H1 (cell line): ENCODE measurements at regions not wholly inside any gene's neighbourhood (a gene's known extent, or its start where the extent isn't known, plus 50 kb on each side); places are given as distances from the start of the nearest gene placed in this dataset.

Source experiments
- CTCF ChIA-PET: fragments of 300-600 bp; sonication (Branson Sonifier 250); formaldehyde crosslinking; loops from one replicate; lab custom pipeline; 2021; ENCODE audit not compliant: partially characterized antibody; lab: Charles Lee
- POLR2A ChIA-PET: fragments of 300-600 bp; sonication (Branson Sonifier 250); formaldehyde crosslinking; loops from one replicate; lab custom pipeline; 2021; ENCODE audit warnings: inconsistent platforms; ENCODE audit not compliant: partially characterized antibody; lab: Charles Lee
- DNase-seq, 2 experiments: peaks; one replicate each; pipeline versions ENCODE4 v3.0.0 to v3.0.0-alpha.2; 2010 to 2022; ENCODE audit warnings: low spot score in 2 of 2, low read depth in 1 of 2, mixed read lengths in 1 of 2
- FAIRE-seq: peaks from 2 replicates; lab custom pipeline; 2011; peaks lifted over from hg19 to GRCh38; lab: Jason Lieb, UNC
- H2AFZ ChIP-seq: 2 replicates; pipeline ENCODE4 v1.8.1; 2012; ENCODE audit warnings: low read length, inconsistent platforms
- H2AK5ac ChIP-seq: 2 replicates; pipeline ENCODE4 v1.6.1; 2013; ENCODE audit warnings: low read depth, low read length
- H2BK120ac ChIP-seq: replicated peaks from 2 replicates; pipeline ENCODE3; 2013; ENCODE audit warnings: low read depth, low read length, inconsistent platforms
- H2BK12ac ChIP-seq: 2 replicates; pipeline ENCODE4 v1.6.1; 2013; ENCODE audit warnings: low read depth, low read length
- H2BK15ac ChIP-seq: 2 replicates; pipeline ENCODE4 v1.6.1; 2013; ENCODE audit warnings: low read length
- H2BK20ac ChIP-seq: 2 replicates; pipeline ENCODE4 v1.6.1; 2013; ENCODE audit warnings: low read length
- H2BK5ac ChIP-seq: 2 replicates; pipeline ENCODE4 v1.6.1; 2013; ENCODE audit warnings: low read depth, low read length
- H3K14ac ChIP-seq: 2 replicates; pipeline ENCODE4 v1.6.1; 2013; ENCODE audit warnings: inconsistent platforms; ENCODE audit not compliant: insufficient read length
- H3K18ac ChIP-seq: 2 replicates; pipeline ENCODE4 v1.6.1; 2013; ENCODE audit warnings: low read length; ENCODE audit errors: extremely low read depth
- H3K23ac ChIP-seq: 2 replicates; pipeline ENCODE4 v1.6.1; 2013; ENCODE audit warnings: inconsistent platforms; ENCODE audit not compliant: insufficient read length
- H3K23me2 ChIP-seq: 2 replicates; pipeline ENCODE4 v1.6.1; 2013; ENCODE audit warnings: low read depth, low read length
- H3K27ac ChIP-seq: 2 replicates; pipeline ENCODE4 v1.6.1; 2011; ENCODE audit warnings: low read depth, low read length, inconsistent platforms
- H3K27me3 ChIP-seq, 4 experiments: replicated peaks in 1 of 4; 1 replicate in 1 of 4; 2 replicates in 3 of 4; pipeline versions ENCODE4 v1.6.1 to v1.8.1; 2011 to 2013; ENCODE audit warnings: low read length in 3 of 4, mild to moderate bottlenecking in 3 of 4, inconsistent platforms in 2 of 4, mixed read lengths in 2 of 4, moderate library complexity in 1 of 4; ENCODE audit not compliant: control insufficient read depth in 3 of 4, insufficient read depth in 3 of 4; ENCODE audit errors: extremely low read depth in 1 of 4
- H3K36me3 ChIP-seq, 4 experiments: 2 replicates each; pipeline versions ENCODE4 v1.6.1 to v1.8.1; 2011 to 2013; ENCODE audit warnings: mild to moderate bottlenecking in 4 of 4, low read length in 3 of 4, moderate library complexity in 2 of 4, control low read depth in 1 of 4, inconsistent platforms in 1 of 4; ENCODE audit not compliant: insufficient read depth in 4 of 4, control insufficient read depth in 2 of 4
- H3K4ac ChIP-seq: replicated peaks from 2 replicates; pipeline ENCODE3; 2013; ENCODE audit warnings: low read length, low read depth, mixed read lengths, inconsistent platforms; ENCODE audit not compliant: insufficient read length
- H3K4me1 ChIP-seq, 4 experiments: replicated peaks in 1 of 4; 1 replicate in 1 of 4; 2 replicates in 3 of 4; pipeline versions ENCODE4 v1.6.1 to v1.8.1; 2011 to 2013; ENCODE audit warnings: low read length in 3 of 4, inconsistent platforms in 2 of 4, mixed read lengths in 1 of 4; ENCODE audit not compliant: insufficient read depth in 4 of 4, control insufficient read depth in 3 of 4
- H3K4me2 ChIP-seq, 2 experiments: 2 replicates each; pipeline versions ENCODE4 v1.6.1 to v1.8.1; 2011 to 2013; ENCODE audit warnings: low read depth in 2 of 2, low read length in 2 of 2, control low read depth in 1 of 2, inconsistent platforms in 1 of 2, mild to moderate bottlenecking in 1 of 2; ENCODE audit not compliant: insufficient read depth in 1 of 2
- H3K4me3 ChIP-seq, 4 experiments: fragments of 200-600, 300-600 bp in 1 of 4; sonication (generic), shearing (Covaris generic), sonication (Bioruptor Twin) in 1 of 4; 2 replicates each; pipeline versions ENCODE4 v1.5.1 to v1.8.1; 2011 to 2016; ENCODE audit warnings: low read length in 4 of 4, low read depth in 3 of 4, control low read depth in 2 of 4, inconsistent platforms in 2 of 4, mild to moderate bottlenecking in 2 of 4, mixed read lengths in 1 of 4, moderate library complexity in 1 of 4; ENCODE audit not compliant: insufficient read depth in 2 of 4; ENCODE audit errors: extremely low read depth in 1 of 4
- H3K56ac ChIP-seq: replicated peaks from 2 replicates; pipeline ENCODE3; 2013; ENCODE audit warnings: low read depth, mild to moderate bottlenecking, mixed read lengths, low read length, inconsistent platforms; ENCODE audit not compliant: insufficient read length
- H3K79me1 ChIP-seq: 2 replicates; pipeline ENCODE4 v1.6.1; 2013; ENCODE audit warnings: low read depth, low read length, control low read depth
- H3K79me2 ChIP-seq, 2 experiments: 2 replicates each; pipeline versions ENCODE4 v1.6.1 to v1.8.1; 2012 to 2013; ENCODE audit warnings: low read length in 2 of 2, mild to moderate bottlenecking in 2 of 2, inconsistent platforms in 1 of 2; ENCODE audit not compliant: insufficient read depth in 2 of 2, control insufficient read depth in 1 of 2
- H3K9ac ChIP-seq, 4 experiments: replicated peaks in 1 of 4; 1 replicate in 1 of 4; 2 replicates in 3 of 4; pipeline versions ENCODE4 v1.6.1 to v1.8.1; 2011 to 2013; ENCODE audit warnings: low read depth in 3 of 4, low read length in 3 of 4, control low read depth in 2 of 4, mild to moderate bottlenecking in 2 of 4, moderate library complexity in 2 of 4, inconsistent platforms in 1 of 4; ENCODE audit errors: extremely low read depth in 1 of 4
- H3K9me3 ChIP-seq, 2 experiments: 2 replicates each; pipeline versions ENCODE4 v1.6.1 to v1.8.1; 2012 to 2013; ENCODE audit warnings: mild to moderate bottlenecking in 2 of 2, moderate library complexity in 2 of 2, control low read depth in 1 of 2, inconsistent platforms in 1 of 2, low read depth in 1 of 2, low read length in 1 of 2, mixed read lengths in 1 of 2; ENCODE audit not compliant: insufficient read depth in 2 of 2
- H4K20me1 ChIP-seq, 2 experiments: replicated peaks in 1 of 2; 2 replicates each; pipeline versions ENCODE3 to v1.8.1; 2011 to 2013; ENCODE audit warnings: inconsistent platforms in 2 of 2, low read length in 2 of 2, mild to moderate bottlenecking in 1 of 2; ENCODE audit not compliant: insufficient read depth in 2 of 2, control insufficient read depth in 1 of 2
- H4K5ac ChIP-seq: 2 replicates; pipeline ENCODE4 v1.6.1; 2013; ENCODE audit warnings: low read length, low read depth, mixed read lengths, inconsistent platforms; ENCODE audit not compliant: insufficient read length
- H4K8ac ChIP-seq: 2 replicates; pipeline ENCODE4 v1.8.0; 2013; ENCODE audit warnings: mild to moderate bottlenecking, moderate library complexity, low read length, inconsistent platforms; ENCODE audit not compliant: insufficient read depth; ENCODE audit errors: extremely low read depth
- H4K91ac ChIP-seq: replicated peaks from 2 replicates; pipeline ENCODE3; 2013; ENCODE audit warnings: low read length, mixed read lengths, inconsistent platforms; ENCODE audit not compliant: insufficient read length
- ATF3 ChIP-seq: IDR thresholded peaks from 2 replicates; pipeline ENCODE4 v1.6.1; 2011; ENCODE audit warnings: low read depth, mild to moderate bottlenecking, low read length; ENCODE audit not compliant: insufficient read depth
- FOSL1 ChIP-seq: IDR thresholded peaks from 2 replicates; pipeline ENCODE4 v1.6.1; 2011; ENCODE audit warnings: mild to moderate bottlenecking, low read depth, low read length, moderate library complexity; ENCODE audit not compliant: insufficient read depth
- HDAC6 ChIP-seq: IDR thresholded peaks from one replicate; pipeline ENCODE4 v1.7.1; 2012; ENCODE audit warnings: low read depth, mild to moderate bottlenecking, inconsistent platforms, low read length, moderate library complexity
- RBBP5 ChIP-seq: IDR thresholded peaks from 2 replicates; pipeline ENCODE4 v1.7.1; 2012; ENCODE audit warnings: low read depth, mild to moderate bottlenecking, inconsistent platforms, low read length, moderate library complexity, borderline replicate concordance
- TAF1 ChIP-seq: IDR thresholded peaks from 2 replicates; pipeline ENCODE4 v1.6.1; 2011; ENCODE audit warnings: mild to moderate bottlenecking, low read depth, low read length
- WGBS, 2 experiments: shearing (Covaris generic) in 1 of 2; methylation state at CpG; one replicate each; pipeline versions ENCODE4 v1.1.6 to v1.1.7; 2013 to 2015; ENCODE audit warnings: low lambda C conversion rate in 2 of 2, mixed read lengths in 2 of 2, inconsistent platforms in 1 of 2, low coverage in 1 of 2, missing lambda C conversion rate in 1 of 2; ENCODE audit not compliant: insufficient replicate concordance in 2 of 2, insufficient coverage in 1 of 2, insufficient read length in 1 of 2; ENCODE audit errors: extremely low coverage in 1 of 2, missing lambda C conversion rate in 1 of 2; 5-methylcytosine and 5-hydroxymethylcytosine counted together

GRCh38 chr5:167145841-167146240 is 1145.6 kb upstream of the WWC1 start:
- H3K4me3 ChIP-seq, result no peak overlapping the region
- H3K79me1 ChIP-seq, result no peaks in the 10 kb centered on the region
- no peaks in the 10 kb centered on the region for H3K9me3 ChIP-seq
- no peaks in the 10 kb centered on the region for H3K36me3 ChIP-seq
- no peak overlapping the region for H4K8ac ChIP-seq
- no peak overlapping the region for H3K14ac ChIP-seq
- no peak overlapping the region for H3K4me2 ChIP-seq
- no peaks in the 10 kb centered on the region for H3K79me2 ChIP-seq
- no peak overlapping the region for H2AFZ ChIP-seq
- no peak overlapping the region for H4K5ac ChIP-seq
- no peak overlapping the region for H2BK120ac ChIP-seq
- no peak overlapping the region for H3K27ac ChIP-seq
- H3K56ac ChIP-seq, result no peak overlapping the region
- H3K9ac ChIP-seq, result no peak overlapping the region
- H3K4ac ChIP-seq, result no peak overlapping the region
- H2BK15ac ChIP-seq, result no peak overlapping the region
- no peaks in the 10 kb centered on the region for H4K20me1 ChIP-seq
- CTCF ChIA-PET, result no interaction called here
- no peaks in the 10 kb centered on the region for H3K27me3 ChIP-seq
- H3K4me1 ChIP-seq, result no peaks in the 10 kb centered on the region
- POLR2A ChIA-PET, result no interaction called here
- no peak overlapping the region for H2BK12ac ChIP-seq
- H3K23ac ChIP-seq, result no peak overlapping the region
- H2BK5ac ChIP-seq, result no peak overlapping the region
- no peak overlapping the region for H2BK20ac ChIP-seq
- 94% methylated on average over 7 of the region's 7 CpGs; no CpG with 5 or more reads in 1 of the 2 experiments for WGBS, 2 experiments
- no peak overlapping the region for H3K18ac ChIP-seq
- TF ChIP-seq TAF1, result no peak
- no peak for TF ChIP-seq HDAC6
- no peak for TF ChIP-seq RBBP5
- no peak for TF ChIP-seq ATF3
- no peak for TF ChIP-seq FOSL1
- no peak overlapping the region for H4K91ac ChIP-seq
- no peaks in the 10 kb centered on the region for H3K23me2 ChIP-seq
- FAIRE-seq (no peak), DNase-seq (no peak)
- H2AK5ac ChIP-seq, result no peak overlapping the region
